ENCODE measurements at regions not wholly inside any gene's neighbourhood (a gene's known extent, or its start where the extent isn't known, plus 50 kb on each side); places are given as distances from the start of the nearest gene placed in this dataset.

GRCh38 chr22:47291565-47292495 lies 529.4 kb downstream of the TBC1D22A start:
- Histone ChIP-seq H3K27ac (ENCODE audit: low read depth) (no peak overlapping the region), H3K27me3 (ENCODE audit: insufficient read depth) (no peaks in the 10 kb centered on the region), H3K36me3 (ENCODE audit: insufficient read depth) (no peaks in the 10 kb centered on the region), H3F3A (replicated peaks; ENCODE audit: low read depth) (no peaks in the 10 kb centered on the region), H2AFZ (no peak overlapping the region), H3K4me2 (no peak overlapping the region), H3K9me2 (ENCODE audit: insufficient read depth) (no peaks in the 10 kb centered on the region), H3K4me3 (no peak overlapping the region), H3K79me2 (replicated peaks; ENCODE audit: insufficient read depth) (no peaks in the 10 kb centered on the region), H3K4me1 (ENCODE audit: insufficient read depth) (no peaks in the 10 kb centered on the region), H4K20me1 (replicated peaks; ENCODE audit: insufficient read depth) (no peaks in the 10 kb centered on the region)
- TF ChIP-seq EZH2 (IDR thresholded peaks at IDR 0.05; ENCODE audit: low read depth, unreplicated experiment) (no peak), CTCF (conservative IDR thresholded peaks at IDR 0.05; ENCODE audit: low read depth in 2 of 2) (no peak), REST (IDR thresholded peaks at IDR 0.05; ENCODE audit: unreplicated experiment) (no peak), EZH2phosphoT487 (IDR thresholded peaks at IDR 0.05; ENCODE audit: unreplicated experiment) (no peak)
- Mint-ChIP-seq H3K36me3 (ENCODE audit: low read depth) (peaks cover 60% of the 10 kb centered on the region), H3K4me3 (no peak overlapping the region), H3K27me3 (ENCODE audit: insufficient read depth, low read depth, poor library complexity) (peaks cover 5% of the 10 kb centered on the region), H3K27ac (no peak overlapping the region), H3K9me3 (peaks cover 98% of the 10 kb centered on the region), H3K4me1 (no peaks in the 10 kb centered on the region)
- ATAC-seq (no peak), DNase-seq (ENCODE audit: low spot score) (no peak)

- Histone ChIP-seq H2AFZ (no peak overlapping the region), H3K4me3 (no peak overlapping the region), H3K4me2 (no peak overlapping the region), H3K9me2 (ENCODE audit: insufficient read depth) (no peaks in the 10 kb centered on the region), H3K27ac (ENCODE audit: low read depth) (no peak overlapping the region), H3K79me2 (replicated peaks; ENCODE audit: insufficient read depth) (no peaks in the 10 kb centered on the region), H3K4me1 (ENCODE audit: insufficient read depth) (no peaks in the 10 kb centered on the region), H3F3A (replicated peaks; ENCODE audit: low read depth) (no peaks in the 10 kb centered on the region), H3K36me3 (ENCODE audit: insufficient read depth) (no peaks in the 10 kb centered on the region), H4K20me1 (replicated peaks; ENCODE audit: insufficient read depth) (no peaks in the 10 kb centered on the region), H3K27me3 (ENCODE audit: insufficient read depth) (no peaks in the 10 kb centered on the region)
- DNase-seq (ENCODE audit: low spot score) = no peak
- Mint-ChIP-seq H3K27me3 (ENCODE audit: insufficient read depth, low read depth, poor library complexity) (peaks cover 7% of the 10 kb centered on the region), H3K4me1 (no peaks in the 10 kb centered on the region), H3K4me3 (no peak overlapping the region), H3K27ac (no peak overlapping the region), H3K36me3 (ENCODE audit: low read depth) (peaks cover 52% of the 10 kb centered on the region), H3K9me3 (peaks cover 98% of the 10 kb centered on the region)
- TF ChIP-seq JUNB (IDR thresholded peaks at IDR 0.05; ENCODE audit: unreplicated experiment) (no peak), NANOG (IDR thresholded peaks at IDR 0.05; ENCODE audit: borderline replicate concordance) (no peak)
- no peak for ATAC-seq
Observed at GRCh38 chr22:47290706-47291430, 528.4 kb downstream of the TBC1D22A start.

Data from GM23338 (cell line).